ENCODE measurements at regions not wholly inside any gene's neighbourhood (a gene's known extent, or its start where the extent isn't known, plus 50 kb on each side); places are given as distances from the start of the nearest gene placed in this dataset.

DNA sequence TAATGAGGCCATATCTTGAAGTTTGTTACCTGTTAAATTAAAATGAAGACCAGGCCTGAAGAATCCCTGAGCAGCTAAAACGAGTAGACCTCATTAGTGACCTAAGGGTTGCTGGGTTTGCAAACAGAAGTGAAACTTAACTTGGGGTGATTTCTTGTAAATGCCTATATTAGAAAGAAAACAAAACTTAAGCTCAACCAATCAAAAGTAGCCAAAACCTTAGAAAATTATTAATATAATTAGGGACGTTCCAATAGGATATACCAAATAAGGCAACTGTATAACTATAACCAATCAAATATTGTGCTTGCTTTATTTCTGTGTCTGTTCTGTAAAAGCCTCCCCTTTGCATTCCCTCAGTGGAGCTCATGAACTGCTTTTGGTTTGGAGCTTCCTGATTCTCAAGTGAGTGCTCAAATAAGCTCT, 137.9 kb upstream of the VRK2 start:
- TF ChIP-seq, protein P1, sequence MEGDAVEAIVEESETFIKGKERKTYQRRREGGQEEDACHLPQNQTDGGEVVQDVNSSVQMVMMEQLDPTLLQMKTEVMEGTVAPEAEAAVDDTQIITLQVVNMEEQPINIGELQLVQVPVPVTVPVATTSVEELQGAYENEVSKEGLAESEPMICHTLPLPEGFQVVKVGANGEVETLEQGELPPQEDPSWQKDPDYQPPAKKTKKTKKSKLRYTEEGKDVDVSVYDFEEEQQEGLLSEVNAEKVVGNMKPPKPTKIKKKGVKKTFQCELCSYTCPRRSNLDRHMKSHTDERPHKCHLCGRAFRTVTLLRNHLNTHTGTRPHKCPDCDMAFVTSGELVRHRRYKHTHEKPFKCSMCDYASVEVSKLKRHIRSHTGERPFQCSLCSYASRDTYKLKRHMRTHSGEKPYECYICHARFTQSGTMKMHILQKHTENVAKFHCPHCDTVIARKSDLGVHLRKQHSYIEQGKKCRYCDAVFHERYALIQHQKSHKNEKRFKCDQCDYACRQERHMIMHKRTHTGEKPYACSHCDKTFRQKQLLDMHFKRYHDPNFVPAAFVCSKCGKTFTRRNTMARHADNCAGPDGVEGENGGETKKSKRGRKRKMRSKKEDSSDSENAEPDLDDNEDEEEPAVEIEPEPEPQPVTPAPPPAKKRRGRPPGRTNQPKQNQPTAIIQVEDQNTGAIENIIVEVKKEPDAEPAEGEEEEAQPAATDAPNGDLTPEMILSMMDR (IDR thresholded peaks at IDR 0.05; ENCODE audit: control extremely low read depth in 1 of 3, insufficient read depth in 1 of 3, low read depth in 1 of 3, low read length in 3 of 3) = no peak
- TF ChIP-seq TAF1 (IDR thresholded peaks at IDR 0.05; ENCODE audit: low read depth, low read length) = no peak
- TF ChIP-seq NRF1 (IDR thresholded peaks at IDR 0.05; ENCODE audit: low read depth, low read length) = no peak
- no peak for TF ChIP-seq SIN3A (conservative IDR thresholded peaks at IDR 0.05 in 1 of 2, IDR thresholded peaks at IDR 0.05 in 1 of 2; ENCODE audit: low read depth in 1 of 2, low read length in 2 of 2)
- TF ChIP-seq CHD2 (IDR thresholded peaks at IDR 0.05; ENCODE audit: low read length) = no peak
- TF ChIP-seq, protein P2, sequence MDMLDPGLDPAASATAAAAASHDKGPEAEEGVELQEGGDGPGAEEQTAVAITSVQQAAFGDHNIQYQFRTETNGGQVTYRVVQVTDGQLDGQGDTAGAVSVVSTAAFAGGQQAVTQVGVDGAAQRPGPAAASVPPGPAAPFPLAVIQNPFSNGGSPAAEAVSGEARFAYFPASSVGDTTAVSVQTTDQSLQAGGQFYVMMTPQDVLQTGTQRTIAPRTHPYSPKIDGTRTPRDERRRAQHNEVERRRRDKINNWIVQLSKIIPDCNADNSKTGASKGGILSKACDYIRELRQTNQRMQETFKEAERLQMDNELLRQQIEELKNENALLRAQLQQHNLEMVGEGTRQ (IDR thresholded peaks at IDR 0.05; ENCODE audit: low read length) = no peak
- TF ChIP-seq EZH2 (IDR thresholded peaks at IDR 0.05; ENCODE audit: low read depth, low read length, severe bottlenecking) = no peak
- no peak for TF ChIP-seq KDM1A (IDR thresholded peaks at IDR 0.05; ENCODE audit: borderline replicate concordance, low read length)
- TF ChIP-seq, protein P3, sequence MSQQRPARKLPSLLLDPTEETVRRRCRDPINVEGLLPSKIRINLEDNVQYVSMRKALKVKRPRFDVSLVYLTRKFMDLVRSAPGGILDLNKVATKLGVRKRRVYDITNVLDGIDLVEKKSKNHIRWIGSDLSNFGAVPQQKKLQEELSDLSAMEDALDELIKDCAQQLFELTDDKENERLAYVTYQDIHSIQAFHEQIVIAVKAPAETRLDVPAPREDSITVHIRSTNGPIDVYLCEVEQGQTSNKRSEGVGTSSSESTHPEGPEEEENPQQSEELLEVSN (IDR thresholded peaks at IDR 0.05) = no peak
- TF ChIP-seq RNF2 (IDR thresholded peaks at IDR 0.05; ENCODE audit: borderline replicate concordance, low read depth, low read length, missing control alignments, poor library complexity, severe bottlenecking) = no peak

All from H1 (cell line).